NCI-H748 (cell line): ENCODE measurements at regions not wholly inside any gene's neighbourhood (a gene's known extent, or its start where the extent isn't known, plus 50 kb on each side); places are given as distances from the start of the nearest gene placed in this dataset.

Source experiments
- DNase-seq: peaks from one replicate; lab custom pipeline; 2025; ENCODE audit not compliant: unreplicated experiment; lab: John Stamatoyannopoulos, UW

DNA sequence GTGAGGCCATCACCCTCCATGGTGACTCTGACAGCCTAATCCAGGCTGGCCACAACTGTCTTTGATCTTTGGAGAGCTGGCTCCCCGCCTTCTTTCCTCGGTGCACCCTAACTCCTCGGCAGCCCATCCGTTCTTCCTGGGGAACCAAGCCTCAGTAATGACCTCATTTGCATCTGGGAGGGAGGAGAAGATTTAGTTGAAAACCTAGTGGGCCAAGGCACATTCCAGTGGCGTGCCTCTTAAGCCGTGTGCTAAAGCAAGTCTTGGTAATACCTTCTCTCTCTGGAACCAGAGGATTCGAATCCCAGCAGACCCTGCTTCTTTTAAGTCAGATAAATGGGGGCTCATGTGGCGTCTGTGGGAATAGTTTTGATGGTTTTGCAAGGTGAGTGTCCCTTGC is 233.1 kb downstream of the EBLN2 start:
- no peak for DNase-seq

DNA sequence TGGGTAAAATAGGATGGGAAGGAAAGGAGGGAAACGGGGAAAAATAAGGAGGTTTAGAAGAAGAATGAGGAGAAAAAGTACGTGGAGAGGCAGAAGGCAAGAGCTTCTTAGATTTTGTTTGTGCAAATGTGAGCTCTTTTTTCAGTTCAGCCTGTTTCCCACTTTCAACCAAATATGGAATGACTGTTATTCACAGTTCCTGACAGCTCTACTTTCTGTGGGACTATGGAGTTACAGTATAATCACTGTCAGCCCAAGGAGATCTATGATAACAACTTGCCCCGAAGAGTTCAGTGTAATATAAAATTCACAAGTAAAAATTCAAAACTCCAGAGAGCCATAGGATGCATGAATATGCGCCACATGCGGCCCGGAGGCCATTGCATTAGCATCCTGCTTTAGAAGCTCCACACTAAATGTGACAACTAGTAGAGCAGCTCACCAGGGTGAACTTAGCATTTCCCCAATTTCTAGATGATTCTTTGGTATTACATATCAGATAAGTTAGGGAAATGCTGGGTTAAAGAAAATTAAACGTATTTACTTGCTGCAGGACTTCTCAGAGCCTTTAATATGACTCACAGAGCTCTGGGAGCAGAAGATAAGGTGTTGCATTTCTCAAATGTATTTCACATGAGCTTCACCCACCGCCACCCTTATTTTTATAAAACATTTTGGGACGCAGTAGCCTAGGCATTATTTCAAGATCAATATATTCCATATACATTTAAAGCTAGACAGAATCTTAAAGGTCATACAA is 234.6 kb downstream of the EBLN2 start:
- DNase-seq: no peak

DNA sequence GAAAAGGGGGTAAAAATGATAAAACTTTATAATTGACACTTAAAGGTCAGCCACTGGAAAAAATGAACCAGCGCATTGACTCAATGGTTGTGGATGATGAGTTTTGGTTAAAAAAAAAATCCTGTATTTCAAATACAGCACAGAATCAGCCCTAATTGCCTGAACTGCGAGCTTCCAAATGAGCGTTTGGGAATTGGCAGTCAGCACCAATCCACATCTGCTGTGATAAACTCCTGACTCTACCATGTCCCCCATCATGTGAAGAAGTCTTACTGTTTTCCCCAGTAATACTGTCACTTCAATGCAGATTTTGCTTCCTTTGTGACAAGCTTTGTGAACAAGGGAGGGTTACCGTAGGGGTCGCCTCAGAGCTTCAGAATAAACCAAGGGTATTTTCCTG is 235.4 kb downstream of the EBLN2 start:
- DNase-seq: no peak

DNA sequence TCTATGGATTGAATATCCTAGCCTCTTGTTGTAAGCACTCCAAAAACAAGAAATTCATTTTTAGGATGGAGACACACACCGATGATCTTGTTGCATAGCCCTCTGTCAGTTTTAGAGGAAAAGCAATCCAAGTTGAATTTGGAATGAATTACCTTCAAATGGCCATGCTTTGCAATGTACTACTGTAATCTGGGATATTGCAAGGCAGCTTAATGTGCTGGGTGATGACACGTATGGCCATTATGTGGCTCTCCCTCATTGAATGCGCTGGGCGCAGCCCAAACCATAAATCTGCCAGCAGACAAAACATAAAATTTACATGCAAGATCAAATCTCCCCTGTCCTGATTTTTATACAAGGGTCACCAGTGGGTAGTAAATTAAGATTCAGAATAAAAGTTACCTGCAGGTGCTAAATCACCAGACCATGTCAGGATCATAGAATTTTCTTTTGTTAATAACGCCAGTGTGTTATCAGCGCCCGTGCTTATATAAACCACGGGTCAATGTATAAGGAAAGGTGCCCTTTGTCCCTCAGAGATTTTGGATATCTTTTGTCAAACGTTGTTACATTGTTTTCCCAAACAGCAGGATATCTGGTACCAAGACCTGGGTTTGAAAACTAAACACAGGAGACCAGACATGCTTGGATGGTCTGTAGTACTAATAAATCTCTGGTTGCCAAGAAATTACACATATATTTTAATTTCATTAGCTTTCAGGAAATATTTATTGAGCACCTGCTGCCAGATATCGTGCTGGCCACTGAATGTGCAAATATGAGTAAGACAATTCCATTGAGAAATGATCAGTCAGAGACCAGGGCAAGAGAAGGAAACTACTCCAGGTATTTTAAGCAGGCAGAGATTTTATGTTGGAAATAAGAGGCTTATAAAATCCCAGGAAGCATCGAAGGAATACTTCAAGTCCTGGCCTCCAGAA is 237.1 kb downstream of the EBLN2 start:
- DNase-seq: peak; percentile 94

DNA sequence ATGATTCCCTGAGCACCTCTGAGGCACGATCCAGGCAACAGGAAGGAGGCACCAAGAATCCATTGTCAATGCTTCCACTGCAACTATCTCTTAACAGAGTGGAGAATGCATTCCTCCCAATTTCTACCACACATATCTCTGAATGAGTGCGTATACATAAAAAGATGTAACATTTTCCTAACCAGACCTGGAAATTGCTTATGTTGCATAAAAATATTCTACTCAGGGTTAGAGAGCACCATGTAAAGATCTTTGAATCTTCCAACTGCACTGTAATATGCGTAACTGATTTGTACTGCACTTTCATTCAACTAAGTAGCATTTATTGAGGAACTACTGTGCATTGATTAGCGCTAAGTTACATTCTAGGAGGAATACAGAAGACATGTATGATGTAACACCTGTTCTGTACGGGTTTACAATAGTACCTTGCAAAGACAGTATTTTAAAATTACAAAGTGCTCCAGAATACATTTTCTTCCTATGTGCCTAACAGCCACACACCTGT is 237.8 kb downstream of the EBLN2 start:
- DNase-seq: no peak

DNA sequence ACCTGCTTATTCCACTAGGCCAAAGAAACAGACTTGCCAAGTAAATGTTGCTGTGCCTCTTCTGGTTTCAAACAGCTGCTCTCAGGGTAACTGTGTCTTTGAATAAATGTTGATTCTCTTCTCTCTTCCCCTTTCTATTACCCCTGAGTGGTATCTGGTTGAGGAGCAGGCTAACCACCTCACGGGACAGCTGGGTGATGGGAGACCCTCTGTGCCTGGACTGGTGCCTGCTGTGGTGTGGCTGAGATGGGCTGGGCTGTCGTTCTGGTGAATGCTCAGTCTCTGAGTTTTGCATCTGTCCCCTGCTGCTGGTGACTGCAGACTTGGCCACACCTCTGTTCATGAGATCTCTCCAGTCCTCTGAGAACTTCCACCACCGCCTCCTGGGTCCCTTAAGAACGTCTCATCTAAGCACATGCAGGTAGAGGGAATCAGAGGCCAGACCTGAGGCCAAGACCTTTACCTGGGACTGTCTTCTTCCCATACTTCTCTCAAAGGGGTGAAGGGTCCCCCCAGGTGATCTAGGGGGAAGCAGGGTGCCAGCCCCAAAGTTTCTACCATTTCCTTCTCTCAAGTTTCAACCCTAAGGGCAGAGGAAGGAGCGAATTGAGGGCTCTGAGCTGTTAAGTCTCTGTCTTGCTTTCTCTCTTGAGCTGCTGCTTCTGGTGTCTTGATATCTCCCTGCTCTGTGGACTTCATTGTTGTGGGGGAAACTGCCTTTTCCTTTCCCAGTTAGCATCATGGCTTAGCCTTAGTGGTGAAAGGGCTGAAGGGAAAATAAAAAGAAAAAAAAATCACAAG is 252.9 kb downstream of the EBLN2 start:
- DNase-seq: no peak

DNA sequence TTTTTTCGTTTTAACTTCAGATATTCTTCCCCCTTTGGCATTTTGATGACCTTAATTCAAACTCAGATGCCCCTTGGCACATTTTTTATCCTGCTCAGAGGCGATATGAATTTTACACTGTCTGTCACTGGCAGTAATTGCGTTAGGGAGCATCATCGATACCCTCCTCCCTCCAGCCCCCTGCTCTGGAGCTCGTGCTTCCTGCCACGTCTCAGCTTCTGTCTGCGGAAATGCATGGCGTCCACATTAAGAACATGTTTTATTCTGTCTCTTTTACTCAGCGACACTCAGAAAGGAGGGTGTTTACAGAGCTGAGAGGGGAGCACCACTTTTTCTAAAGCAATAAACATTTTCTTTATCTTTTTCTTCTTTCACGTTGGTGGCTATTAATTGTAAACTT is 254.2 kb downstream of the EBLN2 start:
- DNase-seq: no peak

DNA sequence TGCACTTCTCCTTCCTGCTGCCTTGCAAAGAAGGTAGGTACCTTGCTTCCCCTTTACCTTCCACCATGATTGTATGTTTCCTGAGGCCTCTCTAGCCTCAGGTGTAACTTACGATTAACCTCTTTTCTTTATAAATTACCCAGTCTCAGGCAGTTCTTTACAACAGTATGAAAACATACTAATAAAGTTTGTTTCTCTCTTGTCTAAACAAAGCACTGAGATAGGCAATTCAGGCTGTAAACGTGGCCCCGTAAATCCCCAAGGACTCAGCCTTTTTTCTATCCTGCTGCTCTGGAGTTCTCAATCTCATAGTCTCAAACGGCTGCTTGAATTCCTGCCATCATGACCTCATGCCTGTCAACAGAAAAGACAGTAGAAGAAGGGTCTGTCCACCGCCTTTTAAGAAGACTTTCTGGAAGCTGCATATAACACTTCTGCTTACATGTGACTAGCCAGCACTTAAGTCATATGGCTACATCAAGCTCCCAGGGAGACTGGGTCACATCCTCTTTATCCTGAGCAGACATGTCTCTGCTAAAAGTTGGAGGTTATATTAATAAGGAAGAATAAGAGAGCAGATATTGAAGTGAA is 257.8 kb downstream of the EBLN2 start:
- no peak for DNase-seq

DNA sequence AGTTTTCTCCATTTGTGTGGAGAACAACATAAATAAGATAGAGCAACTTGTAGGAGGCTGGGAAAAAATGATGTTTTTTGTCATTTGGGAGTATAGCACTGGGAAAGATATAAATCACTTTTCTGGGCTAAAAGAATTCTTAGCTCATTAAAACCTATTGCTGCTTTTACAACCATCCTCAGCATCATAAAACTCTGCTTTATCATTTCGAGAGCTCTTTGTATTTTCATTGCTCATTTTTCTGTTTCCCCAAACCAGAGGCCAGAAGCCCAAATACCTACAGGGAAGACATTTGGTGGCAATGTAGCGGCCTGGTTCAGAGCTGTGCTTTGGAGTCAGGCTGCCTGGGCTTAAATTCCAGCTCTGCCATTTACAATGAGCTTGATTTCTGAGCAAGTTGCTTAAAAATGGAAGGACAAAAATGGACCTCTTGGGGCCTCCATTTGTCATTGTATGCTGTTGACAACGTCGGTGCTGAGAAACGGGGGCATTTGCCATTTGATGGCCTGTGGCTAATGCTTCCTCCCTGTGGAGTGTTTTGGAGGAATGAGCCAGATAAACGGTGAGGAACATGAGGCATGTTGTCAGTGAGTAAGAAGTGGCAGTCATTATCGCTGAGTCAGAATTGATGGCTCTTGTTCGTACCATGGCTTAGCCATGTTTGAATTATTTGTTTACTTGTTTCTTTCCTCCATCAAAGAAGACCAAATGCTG is 260.0 kb downstream of the EBLN2 start:
- no peak for DNase-seq

DNA sequence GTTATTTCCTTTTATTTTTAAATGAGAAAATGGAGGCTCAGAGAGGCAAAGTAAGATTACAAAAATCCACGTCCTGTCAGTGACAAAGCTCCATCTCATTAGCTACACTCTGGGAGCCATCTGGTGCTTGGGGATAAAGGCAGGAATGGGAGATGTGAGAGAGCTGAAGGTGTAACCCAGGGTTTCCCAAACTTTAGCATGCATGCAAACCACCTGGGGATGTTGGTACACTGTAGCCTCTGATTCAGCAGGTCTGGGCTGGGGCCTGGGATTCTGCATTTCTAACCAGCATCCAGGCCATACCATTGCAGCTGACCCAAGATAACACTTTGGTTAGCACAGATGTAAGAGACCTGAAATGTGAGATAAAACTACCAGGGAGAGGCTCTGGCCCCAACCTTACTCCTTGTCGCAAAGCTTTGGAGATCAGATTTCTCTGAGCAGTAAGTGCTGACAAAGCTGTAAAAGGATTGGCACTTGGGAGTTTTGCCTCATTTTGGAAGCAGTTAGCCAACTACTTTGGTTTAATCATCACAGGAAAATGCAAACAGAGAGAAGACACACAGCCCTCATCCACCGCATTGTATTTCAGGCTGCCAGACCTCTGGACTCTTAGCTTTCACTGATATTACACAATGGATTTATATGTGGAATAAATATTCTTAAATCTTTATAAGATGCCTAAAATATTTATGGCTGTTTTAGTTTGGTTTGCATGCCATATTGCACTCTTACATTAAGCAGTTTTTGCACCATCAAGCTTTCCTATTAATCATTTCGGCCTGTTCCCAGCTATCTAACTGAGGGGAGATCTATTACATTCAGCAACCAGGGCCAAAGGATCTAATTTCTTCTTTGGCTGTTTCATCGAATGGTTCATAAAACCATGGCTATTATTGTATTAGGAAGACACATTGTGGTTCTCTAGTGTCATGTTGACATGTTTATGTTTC is 263.0 kb downstream of the EBLN2 start:
- DNase-seq: peak; percentile 13

DNA sequence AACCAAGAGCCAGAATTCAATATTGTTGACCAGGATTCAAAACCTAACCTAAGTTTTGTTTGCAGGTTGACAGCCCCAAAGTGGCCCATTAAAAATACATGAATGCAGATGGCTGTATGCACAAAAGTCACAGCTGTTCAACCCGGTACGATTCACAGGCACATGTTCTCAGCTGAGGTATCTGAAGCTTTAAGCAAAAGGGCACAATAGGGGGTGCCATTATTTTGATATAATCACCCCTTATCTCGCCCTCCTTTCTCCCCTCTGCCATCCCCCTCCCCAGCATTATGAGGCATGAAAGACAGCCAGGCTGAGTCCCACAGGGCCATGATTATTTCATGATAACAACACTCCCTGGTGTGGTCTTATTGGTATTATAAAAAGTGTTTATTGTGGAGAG is 264.9 kb downstream of the EBLN2 start:
- peak; percentile 45 for DNase-seq

DNA sequence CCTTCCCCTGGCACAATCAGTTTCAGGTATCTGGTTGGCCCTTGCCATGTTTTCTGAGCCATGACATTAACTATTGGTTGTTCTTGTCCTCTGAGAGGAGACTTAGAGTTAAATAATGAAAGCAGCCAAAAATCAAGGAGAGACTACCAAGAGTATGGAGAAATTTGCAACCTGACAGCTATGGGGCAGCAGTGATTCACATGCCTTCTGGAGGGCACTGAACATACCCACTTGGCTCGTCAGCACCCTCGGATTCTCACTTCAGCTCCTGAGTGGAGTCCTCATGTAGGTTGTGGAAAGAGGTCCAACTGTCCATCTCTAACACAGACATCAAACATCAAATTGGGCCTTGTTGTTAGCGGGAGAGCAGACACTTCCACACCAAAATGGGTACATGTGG is 265.6 kb downstream of the EBLN2 start:
- DNase-seq: no peak
